Endodermal cell (in vitro differentiated cells): ENCODE measurements at regions not wholly inside any gene's neighbourhood (a gene's known extent, or its start where the extent isn't known, plus 50 kb on each side); places are given as distances from the start of the nearest gene placed in this dataset.

Source experiments
- DNase-seq: peaks from one replicate; pipeline ENCODE4 v3.0.0-alpha.2; 2017
- H3K27ac ChIP-seq: 2 replicates; pipeline ENCODE4 v1.5.1; 2013; ENCODE audit warnings: mild to moderate bottlenecking, low read depth, low read length, moderate library complexity
- H3K27me3 ChIP-seq: 2 replicates; pipeline ENCODE4 v1.6.1; 2013; ENCODE audit warnings: mild to moderate bottlenecking, low read length, moderate library complexity; ENCODE audit not compliant: insufficient read depth, control insufficient read depth, poor library complexity, severe bottlenecking
- H3K36me3 ChIP-seq: 2 replicates; pipeline ENCODE4 v1.7.0; 2013; ENCODE audit warnings: mild to moderate bottlenecking, low read length, moderate library complexity; ENCODE audit not compliant: control insufficient read depth, insufficient read depth
- H3K4me1 ChIP-seq: one replicate; pipeline ENCODE4 v1.7.0; 2013; ENCODE audit warnings: low read length; ENCODE audit not compliant: control insufficient read depth, insufficient read depth
- H3K4me3 ChIP-seq: 2 replicates; pipeline ENCODE4 v1.5.1; 2013; ENCODE audit warnings: mild to moderate bottlenecking, low read length, moderate library complexity
- H3K9ac ChIP-seq: 2 replicates; pipeline ENCODE4 v1.6.1; 2013; ENCODE audit warnings: mild to moderate bottlenecking, low read length, moderate library complexity; ENCODE audit not compliant: poor library complexity, severe bottlenecking; ENCODE audit errors: extremely low read depth
- H3K9me3 ChIP-seq: 2 replicates; pipeline ENCODE4 v1.6.1; 2013; ENCODE audit warnings: mild to moderate bottlenecking, low read length, moderate library complexity; ENCODE audit not compliant: control insufficient read depth
- H3K27ac Mint-ChIP-seq: 2 replicates; pipeline ENCODE4 v1.8.0; 2020; ENCODE audit warnings: mixed read lengths
- H3K27me3 Mint-ChIP-seq: 2 replicates; pipeline ENCODE4 v1.8.0; 2021; ENCODE audit warnings: mild to moderate bottlenecking, mixed read lengths; ENCODE audit not compliant: insufficient read depth
- H3K36me3 Mint-ChIP-seq: 2 replicates; pipeline ENCODE4 v1.8.0; 2020; ENCODE audit warnings: low read depth, mixed read lengths
- H3K4me1 Mint-ChIP-seq: 2 replicates; pipeline ENCODE4 v1.8.0; 2020; ENCODE audit warnings: mixed read lengths
- H3K4me3 Mint-ChIP-seq: 2 replicates; pipeline ENCODE4 v1.8.0; 2020; ENCODE audit warnings: mild to moderate bottlenecking, moderate library complexity, mixed read lengths
- H3K9me3 Mint-ChIP-seq: 2 replicates; pipeline ENCODE4 v1.8.0; 2020; ENCODE audit warnings: mild to moderate bottlenecking, mixed read lengths
- WGBS, 2 experiments: methylation state at CpG; one replicate each; pipeline versions ENCODE4 v1.1.5 to v1.1.7; 2013; ENCODE audit warnings: missing lambda C conversion rate in 2 of 2, mixed read lengths in 1 of 2; ENCODE audit not compliant: insufficient coverage in 1 of 2, insufficient read length in 1 of 2; 5-methylcytosine and 5-hydroxymethylcytosine counted together
- TF ChIP-seq, protein P1 (sequence below): fragments of 200-600 bp; sonication (generic); conservative IDR thresholded peaks from 2 replicates; pipeline ENCODE4 v1.5.0; 2021; ENCODE audit warnings: antibody characterized with exemption, mild to moderate bottlenecking

DNA sequence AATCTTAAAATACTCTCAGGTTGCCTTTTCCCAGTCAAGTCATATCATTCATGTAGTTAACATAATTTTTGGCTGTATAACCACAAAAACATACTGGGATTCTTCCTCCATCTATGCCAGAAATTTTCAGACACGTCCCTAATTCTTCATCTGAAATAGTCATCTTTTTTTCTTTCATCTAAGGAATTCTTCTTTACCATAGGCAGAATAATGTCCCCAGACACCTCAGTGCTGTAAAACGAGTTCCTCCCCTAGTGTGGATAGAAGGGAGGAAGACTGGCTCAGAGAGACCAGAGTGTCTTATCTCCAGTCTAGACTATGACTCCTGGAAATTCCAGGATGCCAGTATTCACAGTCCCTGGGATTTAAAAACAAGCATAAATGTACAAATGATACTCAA lies 127.8 kb downstream of the MREG start:
- no peak overlapping the region for H3K27ac Mint-ChIP-seq
- peaks cover 42% of the 10 kb centered on the region for H3K4me1 Mint-ChIP-seq
- H3K9me3 Mint-ChIP-seq = peaks cover 5% of the 10 kb centered on the region
- H3K9ac ChIP-seq = no peak overlapping the region
- no peaks in the 10 kb centered on the region for H3K27me3 Mint-ChIP-seq
- H3K27me3 ChIP-seq = no peaks in the 10 kb centered on the region
- peaks cover 18% of the 10 kb centered on the region for H3K4me1 ChIP-seq
- no peak overlapping the region for H3K27ac ChIP-seq
- 87 to 100% methylated on average over 1 to 2 of the region's 2 CpGs for WGBS, 2 experiments
- no peak overlapping the region for H3K4me3 ChIP-seq
- H3K36me3 Mint-ChIP-seq = no peaks in the 10 kb centered on the region
- H3K36me3 ChIP-seq = no peaks in the 10 kb centered on the region
- no peak for DNase-seq
- no peak overlapping the region for H3K4me3 Mint-ChIP-seq
- no peaks in the 10 kb centered on the region for H3K9me3 ChIP-seq
- TF ChIP-seq, protein P1, sequence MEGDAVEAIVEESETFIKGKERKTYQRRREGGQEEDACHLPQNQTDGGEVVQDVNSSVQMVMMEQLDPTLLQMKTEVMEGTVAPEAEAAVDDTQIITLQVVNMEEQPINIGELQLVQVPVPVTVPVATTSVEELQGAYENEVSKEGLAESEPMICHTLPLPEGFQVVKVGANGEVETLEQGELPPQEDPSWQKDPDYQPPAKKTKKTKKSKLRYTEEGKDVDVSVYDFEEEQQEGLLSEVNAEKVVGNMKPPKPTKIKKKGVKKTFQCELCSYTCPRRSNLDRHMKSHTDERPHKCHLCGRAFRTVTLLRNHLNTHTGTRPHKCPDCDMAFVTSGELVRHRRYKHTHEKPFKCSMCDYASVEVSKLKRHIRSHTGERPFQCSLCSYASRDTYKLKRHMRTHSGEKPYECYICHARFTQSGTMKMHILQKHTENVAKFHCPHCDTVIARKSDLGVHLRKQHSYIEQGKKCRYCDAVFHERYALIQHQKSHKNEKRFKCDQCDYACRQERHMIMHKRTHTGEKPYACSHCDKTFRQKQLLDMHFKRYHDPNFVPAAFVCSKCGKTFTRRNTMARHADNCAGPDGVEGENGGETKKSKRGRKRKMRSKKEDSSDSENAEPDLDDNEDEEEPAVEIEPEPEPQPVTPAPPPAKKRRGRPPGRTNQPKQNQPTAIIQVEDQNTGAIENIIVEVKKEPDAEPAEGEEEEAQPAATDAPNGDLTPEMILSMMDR = no peak

DNA sequence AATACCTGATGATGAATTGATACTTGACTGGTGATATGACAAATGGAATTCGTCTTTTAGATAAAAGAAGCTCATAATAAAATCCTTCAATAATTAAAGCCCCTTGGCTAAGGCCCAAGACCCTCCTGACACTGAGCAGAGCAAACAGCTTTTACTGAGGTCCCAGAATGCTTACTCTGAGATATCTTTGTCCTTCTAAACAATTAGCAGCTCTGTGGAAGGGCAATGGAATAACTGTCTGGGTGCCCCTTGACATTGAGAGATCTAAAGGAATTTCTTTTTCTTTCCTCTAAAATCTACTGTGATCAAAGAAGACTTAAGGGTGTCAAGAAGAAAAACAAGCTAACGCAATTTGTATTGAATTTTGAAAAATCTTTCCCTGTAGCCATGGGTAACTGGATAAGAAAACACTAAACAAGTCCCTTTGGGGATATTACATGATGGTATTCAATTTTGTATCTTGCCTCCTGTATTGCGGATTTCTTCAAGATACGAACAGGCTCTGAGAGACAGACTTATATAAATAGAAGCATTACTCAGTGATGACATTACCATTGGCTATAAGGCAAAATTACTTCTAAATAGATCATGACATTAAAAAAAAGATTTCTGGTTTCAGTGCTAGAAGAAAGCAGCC lies 128.8 kb downstream of the MREG start:
- WGBS, 2 experiments = 89 to 91% methylated on average over 1 to 4 of the region's 4 CpGs
- no peak overlapping the region for H3K27ac ChIP-seq
- no peak overlapping the region for H3K4me3 ChIP-seq
- no peaks in the 10 kb centered on the region for H3K36me3 ChIP-seq
- Mint-ChIP-seq H3K36me3 (no peaks in the 10 kb centered on the region), H3K9me3 (peaks cover 2% of the 10 kb centered on the region), H3K27ac (no peak overlapping the region), H3K4me3 (no peak overlapping the region), H3K4me1 (peaks cover 45% of the 10 kb centered on the region), H3K27me3 (no peaks in the 10 kb centered on the region)
- TF ChIP-seq, protein P1 = no peak
- DNase-seq = no peak
- H3K4me1 ChIP-seq = peaks cover 18% of the 10 kb centered on the region
- no peaks in the 10 kb centered on the region for H3K9me3 ChIP-seq
- H3K9ac ChIP-seq = no peak overlapping the region
- H3K27me3 ChIP-seq = no peaks in the 10 kb centered on the region

DNA sequence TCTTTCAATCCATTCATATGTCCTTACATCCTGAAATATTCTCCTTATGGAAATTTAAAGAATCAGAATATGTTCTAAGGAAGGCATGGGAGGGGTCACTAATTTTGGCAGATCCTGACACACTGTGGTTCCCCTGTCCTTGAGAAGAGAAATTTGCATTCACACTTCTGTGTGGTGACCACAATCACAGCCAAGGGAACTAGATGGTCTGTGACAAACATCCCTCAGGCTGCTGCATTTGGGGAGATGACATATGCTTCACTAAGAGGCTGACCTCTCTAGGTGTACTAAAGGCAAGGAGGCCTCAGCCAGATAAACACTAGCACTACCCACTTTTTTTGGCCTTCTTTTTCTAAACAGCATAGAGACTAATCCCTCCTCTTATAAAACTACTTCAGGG lies 129.6 kb downstream of the MREG start:
- no peak overlapping the region for H3K4me3 Mint-ChIP-seq
- no peak for DNase-seq
- no peak overlapping the region for H3K9ac ChIP-seq
- H3K36me3 ChIP-seq = no peaks in the 10 kb centered on the region
- no peaks in the 10 kb centered on the region for H3K27me3 ChIP-seq
- TF ChIP-seq, protein P1 = no peak
- H3K27me3 Mint-ChIP-seq = no peaks in the 10 kb centered on the region
- no peak overlapping the region for H3K27ac Mint-ChIP-seq
- H3K36me3 Mint-ChIP-seq = peaks cover 5% of the 10 kb centered on the region
- H3K4me1 Mint-ChIP-seq = peaks cover 45% of the 10 kb centered on the region
- H3K9me3 ChIP-seq = no peaks in the 10 kb centered on the region
- no peak overlapping the region for H3K4me3 ChIP-seq
- H3K27ac ChIP-seq = no peak overlapping the region
- peaks cover 6% of the 10 kb centered on the region for H3K9me3 Mint-ChIP-seq
- peaks cover 18% of the 10 kb centered on the region for H3K4me1 ChIP-seq
